HCT116 (cell line): ENCODE measurements at regions not wholly inside any gene's neighbourhood (a gene's known extent, or its start where the extent isn't known, plus 50 kb on each side); places are given as distances from the start of the nearest gene placed in this dataset.

Experiments used
- CTCF ChIP-seq, 3 experiments: fragments of 200-600 bp in 1 of 3; sonication (generic) in 1 of 3; IDR thresholded peaks in 2 of 3; conservative IDR thresholded peaks in 1 of 3; 2 replicates each; pipeline ENCODE4 v1.5.1; 2012 to 2017; ENCODE audit warnings: low read depth in 2 of 3, low read length in 2 of 3, antibody characterized with exemption in 1 of 3, borderline replicate concordance in 1 of 3, control low read depth in 1 of 3, mild to moderate bottlenecking in 1 of 3, mixed read lengths in 1 of 3, mixed run types in 1 of 3, moderate library complexity in 1 of 3; ENCODE audit not compliant: insufficient read depth in 1 of 3
- EGR1 ChIP-seq: IDR thresholded peaks from 2 replicates; pipeline ENCODE4 v1.6.1; 2012; ENCODE audit warnings: low read depth
- POLR2A ChIP-seq: IDR thresholded peaks from 2 replicates; pipeline ENCODE4 v1.7.0; 2011; ENCODE audit warnings: borderline replicate concordance; ENCODE audit not compliant: insufficient read depth, insufficient read length; ENCODE audit errors: extremely low read depth
- TCF7L2 ChIP-seq: IDR thresholded peaks from 2 replicates; pipeline ENCODE4 v1.7.0; 2011; ENCODE audit warnings: borderline replicate concordance, inconsistent platforms; ENCODE audit not compliant: insufficient read depth, insufficient read length; ENCODE audit errors: extremely low read depth
- ZBTB33 ChIP-seq: IDR thresholded peaks from 2 replicates; pipeline ENCODE4 v1.6.1; 2011; ENCODE audit warnings: mild to moderate bottlenecking, low read length, moderate library complexity; ENCODE audit not compliant: insufficient replicate concordance; ENCODE audit errors: extremely low read depth
- ZFX ChIP-seq: fragments of 450-650 bp; IDR thresholded peaks from 2 replicates; pipeline ENCODE4 v1.6.1; 2017
- TF ChIP-seq, protein P1 (sequence below): IDR thresholded peaks from 2 replicates; pipeline ENCODE4 v1.6.1; 2012; ENCODE audit warnings: low read depth

GRCh38 chr2:45096996-45097395 lies 87.7 kb upstream of the SIX2 start:
- no peak for TF ChIP-seq ZFX
- TF ChIP-seq CTCF (IDR thresholded peaks at IDR 0.05 in 2 of 3, conservative IDR thresholded peaks at IDR 0.05 in 1 of 3; ENCODE audit: borderline replicate concordance in 1 of 3, insufficient read depth in 1 of 3, low read depth in 2 of 3, low read length in 2 of 3): no peak
- TF ChIP-seq EGR1: no peak
- TF ChIP-seq, protein P1, sequence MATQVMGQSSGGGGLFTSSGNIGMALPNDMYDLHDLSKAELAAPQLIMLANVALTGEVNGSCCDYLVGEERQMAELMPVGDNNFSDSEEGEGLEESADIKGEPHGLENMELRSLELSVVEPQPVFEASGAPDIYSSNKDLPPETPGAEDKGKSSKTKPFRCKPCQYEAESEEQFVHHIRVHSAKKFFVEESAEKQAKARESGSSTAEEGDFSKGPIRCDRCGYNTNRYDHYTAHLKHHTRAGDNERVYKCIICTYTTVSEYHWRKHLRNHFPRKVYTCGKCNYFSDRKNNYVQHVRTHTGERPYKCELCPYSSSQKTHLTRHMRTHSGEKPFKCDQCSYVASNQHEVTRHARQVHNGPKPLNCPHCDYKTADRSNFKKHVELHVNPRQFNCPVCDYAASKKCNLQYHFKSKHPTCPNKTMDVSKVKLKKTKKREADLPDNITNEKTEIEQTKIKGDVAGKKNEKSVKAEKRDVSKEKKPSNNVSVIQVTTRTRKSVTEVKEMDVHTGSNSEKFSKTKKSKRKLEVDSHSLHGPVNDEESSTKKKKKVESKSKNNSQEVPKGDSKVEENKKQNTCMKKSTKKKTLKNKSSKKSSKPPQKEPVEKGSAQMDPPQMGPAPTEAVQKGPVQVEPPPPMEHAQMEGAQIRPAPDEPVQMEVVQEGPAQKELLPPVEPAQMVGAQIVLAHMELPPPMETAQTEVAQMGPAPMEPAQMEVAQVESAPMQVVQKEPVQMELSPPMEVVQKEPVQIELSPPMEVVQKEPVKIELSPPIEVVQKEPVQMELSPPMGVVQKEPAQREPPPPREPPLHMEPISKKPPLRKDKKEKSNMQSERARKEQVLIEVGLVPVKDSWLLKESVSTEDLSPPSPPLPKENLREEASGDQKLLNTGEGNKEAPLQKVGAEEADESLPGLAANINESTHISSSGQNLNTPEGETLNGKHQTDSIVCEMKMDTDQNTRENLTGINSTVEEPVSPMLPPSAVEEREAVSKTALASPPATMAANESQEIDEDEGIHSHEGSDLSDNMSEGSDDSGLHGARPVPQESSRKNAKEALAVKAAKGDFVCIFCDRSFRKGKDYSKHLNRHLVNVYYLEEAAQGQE: no peak
- no peak for TF ChIP-seq ZBTB33
- no peak for TF ChIP-seq TCF7L2
- TF ChIP-seq POLR2A: no peak
